ENCODE measurements at regions not wholly inside any gene's neighbourhood (a gene's known extent, or its start where the extent isn't known, plus 50 kb on each side); places are given as distances from the start of the nearest gene placed in this dataset.

GRCh38 chr2:198213253-198213652, 408.9 kb downstream of the PLCL1 start:
- H3K27ac ChIP-seq (ENCODE audit: low read depth, low read length) = no peak overlapping the region
- H3K27me3 ChIP-seq (ENCODE audit: control insufficient read depth, insufficient read depth, low read length) = no peaks in the 10 kb centered on the region
- H3K9ac ChIP-seq (ENCODE audit: low read depth, low read length) = no peak overlapping the region
- no peaks in the 10 kb centered on the region for H3K4me1 ChIP-seq (ENCODE audit: control insufficient read depth, insufficient read depth, low read length)
- no peak overlapping the region for H3K4me3 ChIP-seq (ENCODE audit: low read depth, low read length)
- H3K36me3 ChIP-seq (ENCODE audit: control insufficient read depth, insufficient read depth, low read length) = no peaks in the 10 kb centered on the region
- no peaks in the 10 kb centered on the region for H3K9me3 ChIP-seq (ENCODE audit: control insufficient read depth, insufficient read depth, low read length)

GRCh38 chr2:198211706-198212105, 407.3 kb downstream of the PLCL1 start:
- no peak overlapping the region for H3K9ac ChIP-seq (ENCODE audit: low read depth, low read length)
- H3K27me3 ChIP-seq (ENCODE audit: control insufficient read depth, insufficient read depth, low read length) = no peaks in the 10 kb centered on the region
- no peak overlapping the region for H3K27ac ChIP-seq (ENCODE audit: low read depth, low read length)
- H3K4me3 ChIP-seq (ENCODE audit: low read depth, low read length) = no peak overlapping the region
- H3K4me1 ChIP-seq (ENCODE audit: control insufficient read depth, insufficient read depth, low read length) = no peaks in the 10 kb centered on the region
- H3K36me3 ChIP-seq (ENCODE audit: control insufficient read depth, insufficient read depth, low read length) = no peaks in the 10 kb centered on the region
- H3K9me3 ChIP-seq (ENCODE audit: control insufficient read depth, insufficient read depth, low read length) = no peaks in the 10 kb centered on the region

GRCh38 chr2:198203336-198204069, 399.1 kb downstream of the PLCL1 start:
- H3K9ac ChIP-seq (ENCODE audit: low read depth, low read length) = no peak overlapping the region
- no peaks in the 10 kb centered on the region for H3K9me3 ChIP-seq (ENCODE audit: control insufficient read depth, insufficient read depth, low read length)
- H3K27ac ChIP-seq (ENCODE audit: low read depth, low read length) = no peak overlapping the region
- no peaks in the 10 kb centered on the region for H3K4me1 ChIP-seq (ENCODE audit: control insufficient read depth, insufficient read depth, low read length)
- H3K4me3 ChIP-seq (ENCODE audit: low read depth, low read length) = no peak overlapping the region
- no peaks in the 10 kb centered on the region for H3K36me3 ChIP-seq (ENCODE audit: control insufficient read depth, insufficient read depth, low read length)
- H3K27me3 ChIP-seq (ENCODE audit: control insufficient read depth, insufficient read depth, low read length) = no peaks in the 10 kb centered on the region
